H9 (cell line): ENCODE measurements at regions not wholly inside any gene's neighbourhood (a gene's known extent, or its start where the extent isn't known, plus 50 kb on each side); places are given as distances from the start of the nearest gene placed in this dataset.

Experiments
- DNase-seq: peaks from one replicate; pipeline ENCODE4 v3.0.0-alpha.2; 2017
- H2AFZ ChIP-seq: one replicate; pipeline ENCODE4 v1.6.1; 2013; ENCODE audit warnings: mild to moderate bottlenecking, low read length, control low read depth, moderate library complexity
- H2AK5ac ChIP-seq: 2 replicates; pipeline ENCODE4 v1.6.1; 2013; ENCODE audit warnings: low read length, control low read depth, mixed read lengths; ENCODE audit not compliant: insufficient read length
- H2BK120ac ChIP-seq: one replicate; pipeline ENCODE4 v1.6.1; 2013; ENCODE audit warnings: low read depth, mild to moderate bottlenecking, low read length, control low read depth, inconsistent platforms; ENCODE audit not compliant: poor library complexity, severe bottlenecking
- H2BK12ac ChIP-seq: 2 replicates; pipeline ENCODE4 v1.6.1; 2013; ENCODE audit warnings: low read length, control low read depth, mixed read lengths, low read depth; ENCODE audit not compliant: insufficient read length
- H2BK15ac ChIP-seq: 2 replicates; pipeline ENCODE4 v1.6.1; 2013; ENCODE audit warnings: low read depth, low read length, control low read depth
- H2BK20ac ChIP-seq: one replicate; pipeline ENCODE4 v1.6.1; 2013; ENCODE audit warnings: low read depth, mild to moderate bottlenecking, low read length, control low read depth, inconsistent platforms; ENCODE audit not compliant: poor library complexity, severe bottlenecking
- H2BK5ac ChIP-seq: 2 replicates; pipeline ENCODE4 v1.6.1; 2013; ENCODE audit warnings: low read length, control low read depth, mixed read lengths; ENCODE audit not compliant: insufficient read length
- H3K14ac ChIP-seq: 2 replicates; pipeline ENCODE4 v1.6.1; 2013; ENCODE audit warnings: low read length, control low read depth; ENCODE audit not compliant: insufficient read depth
- H3K18ac ChIP-seq: 2 replicates; pipeline ENCODE4 v1.6.1; 2013; ENCODE audit warnings: low read depth, mild to moderate bottlenecking, mixed read lengths, low read length, control low read depth; ENCODE audit not compliant: insufficient read length
- H3K23ac ChIP-seq: 2 replicates; pipeline ENCODE4 v1.6.1; 2013; ENCODE audit warnings: low read length, control low read depth, mixed read lengths, low read depth; ENCODE audit not compliant: insufficient read length
- H3K23me2 ChIP-seq: 2 replicates; pipeline ENCODE4 v1.6.1; 2013; ENCODE audit warnings: low read depth, mild to moderate bottlenecking, mixed read lengths, low read length, control low read depth; ENCODE audit not compliant: insufficient read length, poor library complexity, severe bottlenecking
- H3K27ac ChIP-seq: 2 replicates; pipeline ENCODE4 v1.5.1; 2013; ENCODE audit warnings: low read length, control low read depth, mixed read lengths, low read depth; ENCODE audit not compliant: insufficient read length
- H3K27me3 ChIP-seq: 2 replicates; pipeline ENCODE4 v1.6.1; 2013; ENCODE audit warnings: low read length, control low read depth, inconsistent platforms; ENCODE audit not compliant: insufficient read depth
- H3K4ac ChIP-seq: 2 replicates; pipeline ENCODE4 v1.6.1; 2013; ENCODE audit warnings: low read depth, mild to moderate bottlenecking, control low read depth, inconsistent platforms, low read length, moderate library complexity
- H3K4me1 ChIP-seq: 2 replicates; pipeline ENCODE4 v1.6.1; 2013; ENCODE audit warnings: low read length, control low read depth, inconsistent platforms; ENCODE audit not compliant: insufficient read depth
- H3K4me2 ChIP-seq: 2 replicates; pipeline ENCODE4 v1.6.1; 2013; ENCODE audit warnings: low read length, control low read depth, mixed read lengths; ENCODE audit not compliant: insufficient read length, insufficient read depth
- H3K56ac ChIP-seq: 2 replicates; pipeline ENCODE4 v1.6.1; 2013; ENCODE audit warnings: low read depth, mild to moderate bottlenecking, mixed read lengths, low read length, control low read depth; ENCODE audit not compliant: insufficient read length
- H3K79me1 ChIP-seq: 2 replicates; pipeline ENCODE4 v1.6.1; 2013; ENCODE audit warnings: low read depth, mild to moderate bottlenecking, moderate library complexity, low read length, control low read depth, inconsistent platforms; ENCODE audit not compliant: insufficient read depth, poor library complexity, severe bottlenecking
- H3K79me2 ChIP-seq: 2 replicates; pipeline ENCODE4 v1.6.1; 2013; ENCODE audit warnings: low read length, control low read depth, inconsistent platforms; ENCODE audit not compliant: insufficient read depth
- H3K9ac ChIP-seq: 2 replicates; pipeline ENCODE4 v1.6.1; 2013; ENCODE audit warnings: low read length, control low read depth, mixed read lengths; ENCODE audit not compliant: insufficient read length; ENCODE audit errors: extremely low read depth
- H3K9me3 ChIP-seq: one replicate; pipeline ENCODE4 v1.6.1; 2013; ENCODE audit warnings: low read depth, low read length, inconsistent platforms; ENCODE audit not compliant: control insufficient read depth
- H3T11ph ChIP-seq: one replicate; pipeline ENCODE4 v1.6.1; 2013; ENCODE audit warnings: mild to moderate bottlenecking, low read length, control low read depth, inconsistent platforms
- H4K20me1 ChIP-seq: one replicate; pipeline ENCODE4 v1.6.1; 2013; ENCODE audit not compliant: control insufficient read depth, insufficient read length, insufficient read depth
- H4K5ac ChIP-seq: 2 replicates; pipeline ENCODE4 v1.6.1; 2013; ENCODE audit warnings: low read depth, mild to moderate bottlenecking, mixed read lengths, low read length, control low read depth; ENCODE audit not compliant: insufficient read length
- H4K8ac ChIP-seq: replicated peaks from 2 replicates; pipeline ENCODE4 v1.6.1; 2013; ENCODE audit warnings: low read length, control low read depth, mixed read lengths, low read depth; ENCODE audit not compliant: insufficient read length
- H4K91ac ChIP-seq: 2 replicates; pipeline ENCODE4 v1.6.1; 2013; ENCODE audit warnings: low read depth, mild to moderate bottlenecking, moderate library complexity, mixed read lengths, low read length, control low read depth; ENCODE audit not compliant: insufficient read length
- H3K27ac Mint-ChIP-seq, 3 experiments: 2 replicates in 2 of 3; 3 replicates in 1 of 3; pipeline ENCODE4 v1.8.0; 2020 to 2021; ENCODE audit warnings: mixed read lengths in 3 of 3, mild to moderate bottlenecking in 1 of 3, moderate library complexity in 1 of 3
- H3K27me3 Mint-ChIP-seq: 2 replicates; pipeline ENCODE4 v1.8.0; 2021; ENCODE audit warnings: low read depth, mild to moderate bottlenecking, moderate library complexity, mixed read lengths
- H3K36me3 Mint-ChIP-seq, 3 experiments: 2 replicates in 2 of 3; 3 replicates in 1 of 3; pipeline ENCODE4 v1.8.0; 2020 to 2021; ENCODE audit warnings: low read depth in 3 of 3, mixed read lengths in 3 of 3; ENCODE audit not compliant: insufficient read depth in 1 of 3
- H3K4me1 Mint-ChIP-seq, 2 experiments: 2 replicates each; pipeline ENCODE4 v1.8.0; 2020; ENCODE audit warnings: mixed read lengths in 2 of 2
- H3K4me3 Mint-ChIP-seq, 2 experiments: 2 replicates in 1 of 2; 3 replicates in 1 of 2; pipeline ENCODE4 v1.8.0; 2020 to 2021; ENCODE audit warnings: mild to moderate bottlenecking in 2 of 2, mixed read lengths in 2 of 2, moderate library complexity in 1 of 2
- H3K9me3 Mint-ChIP-seq, 2 experiments: 2 replicates in 1 of 2; 3 replicates in 1 of 2; pipeline ENCODE4 v1.8.0; 2020; ENCODE audit warnings: mild to moderate bottlenecking in 2 of 2, mixed read lengths in 2 of 2, moderate library complexity in 1 of 2
- CTCF ChIP-seq: fragments of 200-600 bp; sonication (generic); conservative IDR thresholded peaks from 3 replicates; pipeline ENCODE4 v1.8.0; 2021; ENCODE audit warnings: antibody characterized with exemption, mild to moderate bottlenecking
- WGBS: extraction: QIAGEN DNeasy Blood & Tissue Kit; methylation state at CpG from one replicate; pipeline ENCODE4 v1.1.7; 2013; ENCODE audit warnings: missing lambda C conversion rate, low lambda C conversion rate, mixed read lengths; ENCODE audit not compliant: insufficient read length; ENCODE audit errors: extremely low coverage; 5-methylcytosine and 5-hydroxymethylcytosine counted together

GRCh38 chr3:29140666-29141065 lies 140.2 kb upstream of the RBMS3 start:
- no peak overlapping the region for H3K4me3 Mint-ChIP-seq
- Histone ChIP-seq H3K18ac (no peak overlapping the region), H3K9me3 (no peaks in the 10 kb centered on the region), H3K23ac (no peak overlapping the region), H2BK15ac (no peak overlapping the region), H2BK12ac (no peak overlapping the region), H2AK5ac (no peak overlapping the region), H3K27ac (no peak overlapping the region), H4K8ac (no peak overlapping the region), H3K79me2 (no peaks in the 10 kb centered on the region), H3K23me2 (no peaks in the 10 kb centered on the region), H4K91ac (no peak overlapping the region), H2BK120ac (no peak overlapping the region), H4K20me1 (no peaks in the 10 kb centered on the region), H3K4ac (no peak overlapping the region), H3T11ph (no peak overlapping the region), H2AFZ (no peak overlapping the region), H3K4me2 (no peak overlapping the region), H3K27me3 (no peaks in the 10 kb centered on the region), H2BK5ac (no peak overlapping the region), H2BK20ac (no peak overlapping the region), H4K5ac (no peak overlapping the region), H3K56ac (no peak overlapping the region), H3K9ac (no peak overlapping the region), H3K79me1 (no peaks in the 10 kb centered on the region), H3K4me1 (no peaks in the 10 kb centered on the region), H3K14ac (no peak overlapping the region)
- WGBS = no CpG with 5 or more reads among the region's 1 CpG
- H3K36me3 Mint-ChIP-seq = no peaks in the 10 kb centered on the region
- H3K27me3 Mint-ChIP-seq = no peaks in the 10 kb centered on the region
- no peaks in the 10 kb centered on the region for H3K9me3 Mint-ChIP-seq
- TF ChIP-seq CTCF = no peak
- H3K4me1 Mint-ChIP-seq = peaks cover 5 to 11% of the 10 kb centered on the region in 2 experiments; a peak in 3 of 4 replicates
- H3K27ac Mint-ChIP-seq = no peak overlapping the region
- no peak for DNase-seq
